Fibroblast of lung (primary cell): ENCODE measurements at regions not wholly inside any gene's neighbourhood (a gene's known extent, or its start where the extent isn't known, plus 50 kb on each side); places are given as distances from the start of the nearest gene placed in this dataset.

Source experiments
- EZH2 ChIP-seq: IDR thresholded peaks from 2 replicates; pipeline ENCODE4 v1.5.1; 2012; ENCODE audit warnings: low read length, control low read depth, mild to moderate bottlenecking; ENCODE audit errors: missing control alignments
- TF ChIP-seq, protein P1 (sequence below), 2 donors: IDR thresholded peaks in 1 of 2; conservative IDR thresholded peaks in 1 of 2; 1 replicate in 1 of 2; 2 replicates in 1 of 2; pipeline ENCODE4 v1.5.1; 2011 to 2012; ENCODE audit warnings: low read length in 2 of 2, control low read depth in 1 of 2, inconsistent platforms in 1 of 2, low read depth in 1 of 2, mild to moderate bottlenecking in 1 of 2

DNA sequence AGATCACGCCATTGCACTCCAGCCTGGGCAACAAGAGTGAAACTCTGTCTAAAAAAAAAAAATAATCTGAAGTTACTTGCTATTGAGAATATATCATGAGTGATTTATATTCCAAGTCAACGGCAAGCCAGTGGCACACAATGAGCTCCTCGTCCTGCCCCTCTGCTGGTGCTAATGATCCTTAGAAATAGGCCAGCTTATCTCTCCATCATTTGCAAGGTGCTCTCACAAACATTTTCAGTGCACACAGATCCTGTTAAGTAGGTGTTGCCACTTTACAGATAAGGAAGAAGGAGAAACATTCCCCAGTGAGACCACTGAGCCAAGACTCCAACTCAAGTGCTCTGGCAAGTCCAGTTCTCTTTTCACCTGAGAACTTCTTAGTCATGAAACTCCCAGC, 91.3 kb upstream of the GPR45 start:
- TF ChIP-seq, protein P1, sequence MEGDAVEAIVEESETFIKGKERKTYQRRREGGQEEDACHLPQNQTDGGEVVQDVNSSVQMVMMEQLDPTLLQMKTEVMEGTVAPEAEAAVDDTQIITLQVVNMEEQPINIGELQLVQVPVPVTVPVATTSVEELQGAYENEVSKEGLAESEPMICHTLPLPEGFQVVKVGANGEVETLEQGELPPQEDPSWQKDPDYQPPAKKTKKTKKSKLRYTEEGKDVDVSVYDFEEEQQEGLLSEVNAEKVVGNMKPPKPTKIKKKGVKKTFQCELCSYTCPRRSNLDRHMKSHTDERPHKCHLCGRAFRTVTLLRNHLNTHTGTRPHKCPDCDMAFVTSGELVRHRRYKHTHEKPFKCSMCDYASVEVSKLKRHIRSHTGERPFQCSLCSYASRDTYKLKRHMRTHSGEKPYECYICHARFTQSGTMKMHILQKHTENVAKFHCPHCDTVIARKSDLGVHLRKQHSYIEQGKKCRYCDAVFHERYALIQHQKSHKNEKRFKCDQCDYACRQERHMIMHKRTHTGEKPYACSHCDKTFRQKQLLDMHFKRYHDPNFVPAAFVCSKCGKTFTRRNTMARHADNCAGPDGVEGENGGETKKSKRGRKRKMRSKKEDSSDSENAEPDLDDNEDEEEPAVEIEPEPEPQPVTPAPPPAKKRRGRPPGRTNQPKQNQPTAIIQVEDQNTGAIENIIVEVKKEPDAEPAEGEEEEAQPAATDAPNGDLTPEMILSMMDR (conservative IDR thresholded peaks at IDR 0.05 in 1 of 2, IDR thresholded peaks at IDR 0.05 in 1 of 2; ENCODE audit: low read depth in 1 of 2, low read length in 2 of 2) = no peak
- TF ChIP-seq EZH2 = no peak
